ENCODE measurements at regions not wholly inside any gene's neighbourhood (a gene's known extent, or its start where the extent isn't known, plus 50 kb on each side); places are given as distances from the start of the nearest gene placed in this dataset.
"Not testable (repeated sequence)": the region's sequence is repeated elsewhere in the genome, so short reads cannot be mapped to it uniquely, and the experiment has no call there.

- DNase-seq, result no peak
Observed at GRCh38 chr5:62190173-62190572, 115.8 kb upstream of the KIF2A start.

DNA sequence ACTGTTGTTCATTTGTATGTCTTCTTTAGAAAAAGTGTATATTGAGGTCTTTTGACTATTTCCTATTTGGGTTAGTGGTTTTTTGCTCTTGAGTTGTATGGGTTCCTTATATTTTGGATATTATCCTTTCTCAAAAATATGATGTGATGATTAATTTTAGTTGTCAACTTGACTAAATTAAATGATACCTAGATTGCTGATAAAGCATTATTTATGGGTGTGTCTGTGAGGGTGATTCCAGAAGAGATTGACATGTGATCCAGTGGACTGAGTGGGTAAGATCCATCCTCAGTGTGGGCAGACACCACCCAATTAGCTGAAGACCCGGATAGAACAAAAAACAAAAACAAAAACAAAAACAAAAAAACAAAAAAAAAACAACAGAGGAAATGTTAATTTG, 115.1 kb upstream of the KIF2A start:
- no peak for DNase-seq

DNA sequence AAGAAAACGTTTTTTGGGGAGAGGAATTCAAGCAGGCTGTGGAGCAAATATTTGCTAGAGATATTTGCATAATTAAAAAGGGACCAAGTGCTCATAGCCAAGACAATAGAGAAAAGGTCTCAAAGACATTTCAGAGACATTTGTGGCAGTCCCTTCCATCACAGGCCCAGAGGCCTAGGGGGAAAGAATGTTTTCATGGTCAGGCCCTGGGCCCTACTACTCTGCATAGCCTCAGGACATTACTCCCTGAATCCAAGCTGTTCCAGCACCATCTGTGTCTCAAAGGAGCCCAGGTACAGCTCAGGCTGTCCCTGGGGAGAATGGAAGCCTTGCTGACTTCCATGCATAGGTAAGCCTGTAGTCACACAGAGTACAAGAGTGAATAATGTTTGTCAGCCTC, 113.0 kb upstream of the KIF2A start:
- no peak for DNase-seq

DNA sequence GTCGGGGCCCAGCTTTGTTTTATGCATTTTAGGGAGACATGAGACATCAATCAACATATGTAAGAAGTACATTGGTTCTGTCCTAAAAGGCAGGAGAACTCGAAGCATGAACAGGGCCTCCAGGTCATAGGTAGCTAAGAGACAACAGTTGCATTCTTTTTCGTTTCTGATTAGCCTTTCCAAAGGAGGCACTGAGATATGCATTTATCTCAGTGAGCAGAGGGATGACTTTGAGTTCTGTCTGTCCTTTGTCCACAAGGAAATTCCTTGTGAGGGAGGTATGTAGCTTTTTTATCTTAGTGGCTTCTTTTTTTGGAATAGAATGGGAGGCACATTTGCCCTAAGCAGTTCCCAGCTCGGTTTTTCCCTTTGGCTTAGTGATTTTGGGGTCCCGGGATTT, 109.5 kb upstream of the KIF2A start:
- not testable (repeated sequence) for DNase-seq

DNA sequence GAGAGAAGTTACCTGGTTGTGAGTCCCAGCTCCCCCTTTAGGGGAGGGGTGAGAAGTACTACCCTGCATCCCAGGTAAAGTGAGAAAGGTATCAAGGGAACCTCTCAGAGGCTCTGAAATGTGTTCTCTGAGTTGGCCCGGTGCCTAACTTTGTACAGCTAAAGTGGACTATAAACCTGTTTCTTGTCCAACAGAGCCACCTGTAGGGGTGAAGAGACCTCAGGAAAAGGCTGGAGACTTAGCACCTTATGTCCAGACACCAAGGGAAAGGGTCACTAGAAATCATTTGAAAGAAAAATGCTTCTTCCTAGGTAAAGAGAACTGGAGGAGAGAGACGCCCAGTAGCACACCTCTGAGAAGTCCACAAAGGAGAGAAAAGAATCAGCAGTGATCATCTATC, 108.3 kb upstream of the KIF2A start:
- no peak for DNase-seq

DNA sequence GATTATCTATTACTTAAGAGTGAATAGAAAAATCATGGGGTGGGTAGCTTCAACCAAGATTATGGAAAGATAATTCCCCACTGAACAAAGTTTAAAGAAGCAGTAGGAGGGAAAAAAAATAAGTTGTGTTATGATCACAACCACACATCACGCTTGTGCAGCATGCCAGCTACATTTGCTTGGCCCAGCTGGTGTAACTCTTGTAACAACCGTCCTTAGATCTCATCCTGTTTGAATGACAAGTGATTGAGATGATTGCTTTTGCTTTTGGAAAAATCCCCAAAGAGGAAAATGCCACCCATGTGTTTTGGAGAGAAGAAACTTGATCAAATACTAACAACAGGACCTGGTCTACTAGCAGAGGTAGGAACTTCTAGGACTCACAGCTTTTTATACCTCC, 107.6 kb upstream of the KIF2A start:
- no peak for DNase-seq

DNA sequence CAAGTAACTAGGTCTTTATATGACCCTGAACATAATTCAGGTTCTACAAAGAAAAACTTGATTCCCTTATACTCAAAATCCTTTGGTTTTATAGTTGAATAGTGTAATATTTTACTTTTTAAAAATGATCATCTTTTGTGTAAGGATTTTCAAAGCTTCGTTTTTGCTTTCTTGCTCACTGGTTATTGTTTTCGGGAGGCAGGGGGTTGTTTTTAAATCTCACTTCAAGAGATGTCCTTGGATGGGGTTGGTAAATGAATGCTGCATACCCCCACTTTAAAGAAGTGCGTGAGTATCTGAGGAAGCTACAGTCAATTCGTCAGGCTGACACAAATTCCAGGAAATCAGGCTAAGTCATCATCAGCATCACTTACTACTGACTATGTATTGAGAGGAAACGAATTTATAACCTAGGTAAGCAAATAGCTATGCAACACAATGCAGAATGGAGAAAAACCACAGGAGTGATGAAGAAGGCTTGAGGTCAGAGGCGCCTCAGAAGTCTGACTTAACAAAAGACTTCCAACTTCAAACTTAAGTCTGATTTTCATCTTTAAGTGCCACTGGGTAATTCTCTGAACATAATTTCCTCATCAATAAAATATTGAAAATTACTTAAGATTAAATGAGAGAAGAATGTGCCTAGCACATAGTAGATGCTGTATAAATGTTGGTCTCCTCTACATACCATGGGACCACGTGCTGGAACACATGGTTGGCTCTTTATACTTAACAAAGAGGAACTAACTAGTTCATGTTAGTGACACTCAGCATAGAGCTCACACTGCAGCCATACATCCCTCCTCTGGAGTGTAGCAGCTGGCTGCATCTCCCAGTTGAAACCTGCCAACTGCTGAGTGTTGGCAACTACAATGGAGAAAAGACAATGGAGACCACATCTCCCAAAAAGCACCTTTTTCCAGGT, 106.0 kb upstream of the KIF2A start:
- no peak for DNase-seq

- DNase-seq, result peak in 1 of 2 experiments; percentile 23
Observed at GRCh38 chr5:62206150-62206829, 99.7 kb upstream of the KIF2A start.

DNA sequence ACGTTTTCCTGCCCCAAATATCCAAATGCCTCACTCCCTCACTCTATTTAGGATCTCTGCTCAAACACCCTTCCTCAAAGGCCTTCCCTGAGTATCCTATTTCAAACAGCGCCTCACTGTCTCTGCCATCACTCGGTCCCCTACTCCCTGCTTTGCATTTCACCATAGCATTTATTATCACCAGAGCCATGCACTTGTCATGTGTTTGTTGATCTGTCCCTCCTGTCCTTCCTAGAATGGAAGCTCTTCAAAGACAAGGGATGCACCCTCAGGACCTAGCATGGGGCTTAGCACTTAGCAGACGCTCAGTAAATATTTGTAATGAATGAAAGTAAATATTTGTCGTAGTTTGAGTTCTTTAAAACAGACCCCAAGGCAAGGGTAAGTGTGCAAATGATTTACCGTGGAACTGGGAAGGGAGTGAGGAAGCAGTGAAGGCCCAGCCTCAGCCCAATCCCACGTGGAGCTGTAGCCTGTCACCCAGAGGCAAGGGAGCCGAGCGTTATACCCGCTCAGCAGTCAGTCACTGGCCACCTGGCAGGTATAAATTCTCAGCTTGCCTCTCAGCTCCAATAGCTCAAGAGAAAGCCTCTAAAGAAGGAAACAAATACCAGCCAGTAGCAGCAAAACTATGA, 97.7 kb upstream of the KIF2A start:
- DNase-seq, result peak; percentile 57 to 74

DNA sequence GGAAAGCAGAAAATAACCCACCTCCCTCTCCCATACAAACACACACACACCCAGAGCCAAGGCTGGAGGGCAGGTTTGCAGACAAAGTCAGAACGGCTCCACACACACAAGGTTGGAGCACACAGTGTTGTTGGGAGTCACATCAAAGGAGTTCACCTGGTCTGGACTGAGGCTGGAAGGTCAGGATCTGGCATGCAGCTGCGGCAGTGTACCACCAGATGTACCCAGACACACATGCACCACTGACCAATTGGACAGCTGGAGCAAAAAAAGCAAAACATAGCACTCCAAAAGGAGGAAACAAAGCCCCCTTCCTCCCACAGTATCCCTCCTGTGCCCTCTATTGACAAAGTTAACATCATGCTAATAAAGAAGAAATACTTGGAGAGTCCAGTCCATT, 94.6 kb upstream of the KIF2A start:
- DNase-seq, result no peak

- no peak for DNase-seq
Observed at GRCh38 chr5:62212648-62213047, 93.4 kb upstream of the KIF2A start.

DNA sequence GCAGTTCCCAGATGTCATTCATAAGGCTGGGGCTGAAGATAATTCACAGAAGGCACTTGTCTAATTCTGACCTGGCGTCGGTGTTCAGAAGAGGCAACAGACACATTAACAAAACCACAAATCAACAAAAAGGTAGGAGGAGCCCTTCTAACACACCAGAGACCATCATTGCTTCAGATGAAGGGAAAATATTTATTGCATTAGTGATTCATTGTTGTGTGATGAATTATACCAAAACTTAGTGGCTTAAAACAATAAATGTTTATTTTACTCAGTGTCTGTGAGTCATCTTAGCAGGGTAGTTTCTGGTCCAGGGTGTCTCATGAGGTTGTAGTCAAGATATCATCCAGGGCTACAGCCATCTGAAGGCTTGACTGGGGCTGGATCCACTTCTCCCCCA, 91.3 kb upstream of the KIF2A start:
- no peak for DNase-seq

GRCh38 chr5:62216603-62217002, 89.4 kb upstream of the KIF2A start:
- DNase-seq, result not testable (repeated sequence)

GRCh38 chr5:62217095-62217494, 88.9 kb upstream of the KIF2A start:
- DNase-seq, result not testable (repeated sequence)

- DNase-seq, result not testable (repeated sequence)
Observed at GRCh38 chr5:62218860-62219259, 87.1 kb upstream of the KIF2A start.

GRCh38 chr5:62221881-62222280, 84.1 kb upstream of the KIF2A start:
- DNase-seq, result not testable (repeated sequence)

- DNase-seq, result not testable (repeated sequence)
Observed at GRCh38 chr5:62222305-62222704, 83.7 kb upstream of the KIF2A start.

DNA sequence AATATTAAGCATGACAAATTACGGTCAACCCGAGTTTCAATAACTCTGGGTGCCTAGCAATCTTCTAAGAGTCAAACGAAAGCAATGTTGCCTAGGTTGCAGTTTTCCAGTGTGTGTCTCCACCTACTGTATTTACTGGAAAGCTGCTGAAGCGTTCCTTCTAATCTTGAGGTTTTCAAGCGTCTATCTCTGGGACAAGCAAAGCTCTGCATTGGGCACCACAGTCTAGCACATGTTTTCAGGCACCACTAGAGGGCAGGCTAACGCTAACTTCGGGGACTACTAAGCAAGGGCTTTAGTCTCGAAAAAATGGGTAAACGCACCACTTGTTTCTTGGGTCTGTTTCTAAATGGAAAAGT, 82.7 kb upstream of the KIF2A start:
- not testable (repeated sequence) for DNase-seq

- DNase-seq, result peak in 1 of 2 experiments; percentile 3
Observed at GRCh38 chr5:62224987-62225601, 80.9 kb upstream of the KIF2A start.

GRCh38 chr5:62230876-62231388, 75.1 kb upstream of the KIF2A start:
- DNase-seq, result not testable (repeated sequence)

- no peak for DNase-seq
Observed at GRCh38 chr5:62231576-62231975, 74.4 kb upstream of the KIF2A start.

GRCh38 chr5:62232218-62232617, 73.8 kb upstream of the KIF2A start:
- not testable (repeated sequence) for DNase-seq

Measured in NCI-H526 (cell line).